GM23338 (cell line): ENCODE measurements at regions not wholly inside any gene's neighbourhood (a gene's known extent, or its start where the extent isn't known, plus 50 kb on each side); places are given as distances from the start of the nearest gene placed in this dataset.

Experiments used
- CREB1 ChIP-seq: fragments of 250-450 bp; sonication (Bioruptor Pico); IDR thresholded peaks from 2 replicates; pipeline ENCODE4 v1.5.0; 2020; ENCODE audit warnings: low read depth, mild to moderate bottlenecking, moderate library complexity
- EZH2 ChIP-seq: fragments of 200-600 bp; sonication (generic); IDR thresholded peaks from one replicate; pipeline ENCODE4 v1.8.0; 2017; ENCODE audit warnings: antibody characterized with exemption, mild to moderate bottlenecking, low read depth; ENCODE audit not compliant: unreplicated experiment
- EZH2phosphoT487 ChIP-seq: fragments of 200-600 bp; sonication (generic); IDR thresholded peaks from one replicate; pipeline ENCODE4 v1.8.1; 2018; ENCODE audit warnings: antibody characterized with exemption; ENCODE audit not compliant: unreplicated experiment
- JUNB ChIP-seq: IDR thresholded peaks from one replicate; pipeline ENCODE4 v1.6.1; 2016; ENCODE audit warnings: antibody characterized with exemption; ENCODE audit not compliant: unreplicated experiment
- POLR2AphosphoS5 ChIP-seq: IDR thresholded peaks from 2 replicates; pipeline ENCODE4 v1.6.1; 2016; ENCODE audit warnings: antibody characterized with exemption, low read depth
- STAT1 ChIP-seq: IDR thresholded peaks from one replicate; pipeline ENCODE4 v1.6.1; 2016; ENCODE audit warnings: antibody characterized with exemption; ENCODE audit not compliant: unreplicated experiment
- TF ChIP-seq, protein P1 (sequence below), 2 experiments: fragments of 200-600 bp in 1 of 2; sonication (generic) in 1 of 2; conservative IDR thresholded peaks; 2 replicates each; pipeline versions ENCODE4 v1.5.1 to v1.6.1; 2016 to 2017; ENCODE audit warnings: antibody characterized with exemption in 2 of 2, low read depth in 2 of 2, mild to moderate bottlenecking in 2 of 2, moderate library complexity in 1 of 2
- TF ChIP-seq, protein P2 (sequence below): IDR thresholded peaks from one replicate; pipeline ENCODE4 v1.6.1; 2018; ENCODE audit warnings: antibody characterized with exemption; ENCODE audit not compliant: unreplicated experiment
- TF ChIP-seq, protein P3 (sequence below): IDR thresholded peaks from 2 replicates; pipeline ENCODE4 v1.6.1; 2016; ENCODE audit warnings: antibody characterized with exemption

DNA sequence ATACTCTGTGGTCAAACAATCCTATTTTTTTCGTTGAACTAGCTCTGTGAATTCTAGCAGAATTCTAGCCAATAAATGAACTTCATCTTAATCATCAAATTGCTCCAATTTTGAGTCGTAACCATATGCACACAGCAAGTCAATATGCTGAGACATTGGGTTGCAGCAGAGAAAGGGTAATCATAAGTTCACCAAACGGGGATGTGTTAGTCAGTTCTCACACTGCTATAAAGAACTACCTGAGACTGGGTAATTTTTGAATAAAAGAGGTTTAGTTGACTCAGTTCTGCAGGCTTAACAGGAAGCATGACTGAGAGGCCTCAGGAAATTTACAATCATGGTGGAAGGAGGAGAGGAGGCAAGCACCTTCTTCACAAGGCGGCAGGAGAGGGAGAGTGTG, 67.7 kb upstream of the ABCC4 start:
- TF ChIP-seq, protein P1, sequence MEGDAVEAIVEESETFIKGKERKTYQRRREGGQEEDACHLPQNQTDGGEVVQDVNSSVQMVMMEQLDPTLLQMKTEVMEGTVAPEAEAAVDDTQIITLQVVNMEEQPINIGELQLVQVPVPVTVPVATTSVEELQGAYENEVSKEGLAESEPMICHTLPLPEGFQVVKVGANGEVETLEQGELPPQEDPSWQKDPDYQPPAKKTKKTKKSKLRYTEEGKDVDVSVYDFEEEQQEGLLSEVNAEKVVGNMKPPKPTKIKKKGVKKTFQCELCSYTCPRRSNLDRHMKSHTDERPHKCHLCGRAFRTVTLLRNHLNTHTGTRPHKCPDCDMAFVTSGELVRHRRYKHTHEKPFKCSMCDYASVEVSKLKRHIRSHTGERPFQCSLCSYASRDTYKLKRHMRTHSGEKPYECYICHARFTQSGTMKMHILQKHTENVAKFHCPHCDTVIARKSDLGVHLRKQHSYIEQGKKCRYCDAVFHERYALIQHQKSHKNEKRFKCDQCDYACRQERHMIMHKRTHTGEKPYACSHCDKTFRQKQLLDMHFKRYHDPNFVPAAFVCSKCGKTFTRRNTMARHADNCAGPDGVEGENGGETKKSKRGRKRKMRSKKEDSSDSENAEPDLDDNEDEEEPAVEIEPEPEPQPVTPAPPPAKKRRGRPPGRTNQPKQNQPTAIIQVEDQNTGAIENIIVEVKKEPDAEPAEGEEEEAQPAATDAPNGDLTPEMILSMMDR (conservative IDR thresholded peaks at IDR 0.05; ENCODE audit: low read depth in 2 of 2) = no peak
- TF ChIP-seq EZH2 (no peak), JUNB (no peak), POLR2AphosphoS5 (no peak), CREB1 (CRISPR knock-in tag) (no peak), EZH2phosphoT487 (no peak), STAT1 (no peak)
- TF ChIP-seq, protein P2, sequence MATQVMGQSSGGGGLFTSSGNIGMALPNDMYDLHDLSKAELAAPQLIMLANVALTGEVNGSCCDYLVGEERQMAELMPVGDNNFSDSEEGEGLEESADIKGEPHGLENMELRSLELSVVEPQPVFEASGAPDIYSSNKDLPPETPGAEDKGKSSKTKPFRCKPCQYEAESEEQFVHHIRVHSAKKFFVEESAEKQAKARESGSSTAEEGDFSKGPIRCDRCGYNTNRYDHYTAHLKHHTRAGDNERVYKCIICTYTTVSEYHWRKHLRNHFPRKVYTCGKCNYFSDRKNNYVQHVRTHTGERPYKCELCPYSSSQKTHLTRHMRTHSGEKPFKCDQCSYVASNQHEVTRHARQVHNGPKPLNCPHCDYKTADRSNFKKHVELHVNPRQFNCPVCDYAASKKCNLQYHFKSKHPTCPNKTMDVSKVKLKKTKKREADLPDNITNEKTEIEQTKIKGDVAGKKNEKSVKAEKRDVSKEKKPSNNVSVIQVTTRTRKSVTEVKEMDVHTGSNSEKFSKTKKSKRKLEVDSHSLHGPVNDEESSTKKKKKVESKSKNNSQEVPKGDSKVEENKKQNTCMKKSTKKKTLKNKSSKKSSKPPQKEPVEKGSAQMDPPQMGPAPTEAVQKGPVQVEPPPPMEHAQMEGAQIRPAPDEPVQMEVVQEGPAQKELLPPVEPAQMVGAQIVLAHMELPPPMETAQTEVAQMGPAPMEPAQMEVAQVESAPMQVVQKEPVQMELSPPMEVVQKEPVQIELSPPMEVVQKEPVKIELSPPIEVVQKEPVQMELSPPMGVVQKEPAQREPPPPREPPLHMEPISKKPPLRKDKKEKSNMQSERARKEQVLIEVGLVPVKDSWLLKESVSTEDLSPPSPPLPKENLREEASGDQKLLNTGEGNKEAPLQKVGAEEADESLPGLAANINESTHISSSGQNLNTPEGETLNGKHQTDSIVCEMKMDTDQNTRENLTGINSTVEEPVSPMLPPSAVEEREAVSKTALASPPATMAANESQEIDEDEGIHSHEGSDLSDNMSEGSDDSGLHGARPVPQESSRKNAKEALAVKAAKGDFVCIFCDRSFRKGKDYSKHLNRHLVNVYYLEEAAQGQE = no peak
- TF ChIP-seq, protein P3, sequence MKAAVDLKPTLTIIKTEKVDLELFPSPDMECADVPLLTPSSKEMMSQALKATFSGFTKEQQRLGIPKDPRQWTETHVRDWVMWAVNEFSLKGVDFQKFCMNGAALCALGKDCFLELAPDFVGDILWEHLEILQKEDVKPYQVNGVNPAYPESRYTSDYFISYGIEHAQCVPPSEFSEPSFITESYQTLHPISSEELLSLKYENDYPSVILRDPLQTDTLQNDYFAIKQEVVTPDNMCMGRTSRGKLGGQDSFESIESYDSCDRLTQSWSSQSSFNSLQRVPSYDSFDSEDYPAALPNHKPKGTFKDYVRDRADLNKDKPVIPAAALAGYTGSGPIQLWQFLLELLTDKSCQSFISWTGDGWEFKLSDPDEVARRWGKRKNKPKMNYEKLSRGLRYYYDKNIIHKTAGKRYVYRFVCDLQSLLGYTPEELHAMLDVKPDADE = no peak
